ENCODE measurements at regions not wholly inside any gene's neighbourhood (a gene's known extent, or its start where the extent isn't known, plus 50 kb on each side); places are given as distances from the start of the nearest gene placed in this dataset.

- TF ChIP-seq PCBP2 (IDR thresholded peaks at IDR 0.05; ENCODE audit: low read depth, low read length, poor library complexity, severe bottlenecking) (no peak), POLR2A (conservative IDR thresholded peaks at IDR 0.05) (no peak), ZNF609 (CRISPR knock-in tag; IDR thresholded peaks at IDR 0.05; ENCODE audit: borderline replicate concordance) (no peak), ZNF431 (CRISPR knock-in tag; IDR thresholded peaks at IDR 0.05) (no peak), SMARCE1 (IDR thresholded peaks at IDR 0.05) (no peak), FOS (IDR thresholded peaks at IDR 0.05; ENCODE audit: extremely low read depth, insufficient read length) (no peak), SP1 (CRISPR knock-in tag; IDR thresholded peaks at IDR 0.05) (no peak), GABPB2 (CRISPR knock-in tag; conservative IDR thresholded peaks at IDR 0.05) (no peak)
- TF ChIP-seq, protein P1, sequence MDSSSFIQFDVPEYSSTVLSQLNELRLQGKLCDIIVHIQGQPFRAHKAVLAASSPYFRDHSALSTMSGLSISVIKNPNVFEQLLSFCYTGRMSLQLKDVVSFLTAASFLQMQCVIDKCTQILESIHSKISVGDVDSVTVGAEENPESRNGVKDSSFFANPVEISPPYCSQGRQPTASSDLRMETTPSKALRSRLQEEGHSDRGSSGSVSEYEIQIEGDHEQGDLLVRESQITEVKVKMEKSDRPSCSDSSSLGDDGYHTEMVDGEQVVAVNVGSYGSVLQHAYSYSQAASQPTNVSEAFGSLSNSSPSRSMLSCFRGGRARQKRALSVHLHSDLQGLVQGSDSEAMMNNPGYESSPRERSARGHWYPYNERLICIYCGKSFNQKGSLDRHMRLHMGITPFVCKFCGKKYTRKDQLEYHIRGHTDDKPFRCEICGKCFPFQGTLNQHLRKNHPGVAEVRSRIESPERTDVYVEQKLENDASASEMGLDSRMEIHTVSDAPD (CRISPR knock-in tag; IDR thresholded peaks at IDR 0.05), result no peak
Measured at GRCh38 chr15:97124790-97125189, 794.3 kb downstream of the NR2F2 start (continued).

Measured in K562 (cell line).